ENCODE measurements at regions not wholly inside any gene's neighbourhood (a gene's known extent, or its start where the extent isn't known, plus 50 kb on each side); places are given as distances from the start of the nearest gene placed in this dataset.

DNA sequence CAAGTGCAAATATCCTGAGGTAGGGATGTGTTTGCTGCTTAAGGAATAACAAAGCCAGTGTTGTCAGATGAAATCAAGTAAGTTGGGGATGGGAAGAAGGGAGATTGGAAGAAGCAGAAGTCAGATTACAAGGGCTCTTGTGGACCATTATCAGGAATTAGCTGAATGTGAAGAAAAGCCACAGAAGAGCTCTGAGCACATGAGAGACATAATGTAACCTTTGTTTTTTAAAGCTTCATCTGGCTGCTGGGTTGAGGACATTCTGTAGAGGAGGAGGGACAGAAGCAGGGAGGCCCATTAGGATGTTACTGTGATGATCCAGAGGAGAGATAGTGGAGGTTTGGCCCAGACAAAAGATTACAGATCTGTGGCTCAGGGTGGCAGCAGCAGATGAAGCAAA is 111.7 kb downstream of the DUSP10 start:
- Histone ChIP-seq H3K4me3 (ENCODE audit: control insufficient read depth in 1 of 2, extremely low read depth in 1 of 2, low read length in 1 of 2) (no peak overlapping the region), H3K9me3 (no peaks in the 10 kb centered on the region), H3K27me3 (replicated peaks in 1 of 2; ENCODE audit: control insufficient read depth in 2 of 2, extremely low read depth in 1 of 2, insufficient read depth in 2 of 2, low read length in 1 of 2) (no peaks in the 10 kb centered on the region), H3K4me1 (ENCODE audit: control insufficient read depth in 1 of 2, extremely low read depth in 1 of 2, insufficient read depth in 2 of 2, low read length in 2 of 2) (no peaks in the 10 kb centered on the region), H3K36me3 (ENCODE audit: control insufficient read depth in 2 of 2, extremely low read depth in 1 of 2, insufficient read depth in 1 of 2, low read length in 1 of 2) (no peaks in the 10 kb centered on the region), H3K27ac (ENCODE audit: low read length) (no peak overlapping the region)
- CTCF ChIA-PET: no interaction called here
- H3K9me3 Mint-ChIP-seq: no peaks in the 10 kb centered on the region
- no peaks in the 10 kb centered on the region for H3K36me3 Mint-ChIP-seq
- no peak for ATAC-seq (replicated peaks in 1 of 4)
- POLR2A ChIA-PET: no interaction called here
- H3K27ac Mint-ChIP-seq: no peak overlapping the region
- no peaks in the 10 kb centered on the region for H3K4me1 Mint-ChIP-seq
- no peak overlapping the region for H3K4me3 Mint-ChIP-seq
- no peaks in the 10 kb centered on the region for H3K27me3 Mint-ChIP-seq
- DNase-seq: no peak

DNA sequence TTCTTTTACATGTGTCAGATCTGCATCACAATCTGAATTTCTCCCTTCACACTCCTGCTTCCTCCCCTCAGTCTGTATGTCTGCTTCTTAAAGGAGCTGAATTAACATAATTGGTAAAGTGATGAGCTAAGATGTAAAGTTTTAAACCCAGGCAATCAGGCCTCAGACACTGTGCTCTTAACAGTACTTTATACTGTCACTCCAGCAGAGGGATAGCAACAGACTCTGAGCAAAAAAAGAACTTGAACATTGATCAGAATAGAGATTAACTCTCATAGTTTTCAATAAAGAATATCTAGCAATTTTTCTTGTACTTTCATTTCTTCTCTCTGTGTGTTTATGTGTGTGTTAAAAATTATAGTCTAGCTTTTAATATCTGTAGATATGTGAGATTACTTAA is 110.3 kb downstream of the DUSP10 start:
- CTCF ChIA-PET: interaction anchor here (0.6 to 0.9 kb wide), 2 partner anchors 15 to 81 kb away, joined by 3 to 5 read pairs; no protein-coding TSS in a partner anchor
- no peaks in the 10 kb centered on the region for H3K27me3 Mint-ChIP-seq
- Histone ChIP-seq H3K36me3 (ENCODE audit: control insufficient read depth in 2 of 2, extremely low read depth in 1 of 2, insufficient read depth in 1 of 2, low read length in 1 of 2) (no peaks in the 10 kb centered on the region), H3K4me3 (ENCODE audit: control insufficient read depth in 1 of 2, extremely low read depth in 1 of 2, low read length in 1 of 2) (no peak overlapping the region), H3K27ac (ENCODE audit: low read length) (no peak overlapping the region), H3K9me3 (no peaks in the 10 kb centered on the region), H3K4me1 (ENCODE audit: control insufficient read depth in 1 of 2, extremely low read depth in 1 of 2, insufficient read depth in 2 of 2, low read length in 2 of 2) (no peaks in the 10 kb centered on the region), H3K27me3 (replicated peaks in 1 of 2; ENCODE audit: control insufficient read depth in 2 of 2, extremely low read depth in 1 of 2, insufficient read depth in 2 of 2, low read length in 1 of 2) (no peaks in the 10 kb centered on the region)
- H3K27ac Mint-ChIP-seq: no peak overlapping the region
- POLR2A ChIA-PET: interaction anchor here in 1 of 2 donors (0.6 to 0.8 kb wide), 2 partner anchors 110 to 260 kb away, joined by 4 to 6 read pairs; partner anchors contain the start of gene DUSP10
- no peaks in the 10 kb centered on the region for H3K36me3 Mint-ChIP-seq
- DNase-seq (peak in 1 of 35 experiments; percentile 6), ATAC-seq (replicated peaks in 1 of 4) (no peak)
- H3K4me1 Mint-ChIP-seq: no peaks in the 10 kb centered on the region
- H3K4me3 Mint-ChIP-seq: no peak overlapping the region
- H3K9me3 Mint-ChIP-seq: no peaks in the 10 kb centered on the region

DNA sequence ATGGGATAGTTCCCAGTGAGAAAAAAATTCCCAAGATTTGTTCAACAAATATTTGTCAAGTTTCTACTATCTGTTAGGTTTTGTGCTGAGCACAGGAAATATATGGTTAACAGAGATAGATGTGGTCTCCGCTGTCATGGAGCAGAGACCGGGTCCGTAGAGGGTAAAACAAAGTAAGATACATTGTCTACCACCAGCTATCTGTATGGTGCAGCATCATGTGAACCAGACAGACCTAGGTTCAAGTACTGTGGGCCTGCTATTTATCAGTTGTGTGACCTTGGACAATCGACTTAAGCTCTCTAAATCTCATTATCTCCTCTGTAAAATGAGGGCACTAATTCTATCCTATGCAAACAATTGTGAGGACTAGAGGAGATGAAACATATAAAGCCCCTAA is 109.8 kb downstream of the DUSP10 start:
- Mint-ChIP-seq H3K27ac (no peak overlapping the region), H3K4me3 (no peak overlapping the region), H3K4me1 (no peaks in the 10 kb centered on the region), H3K9me3 (no peaks in the 10 kb centered on the region), H3K27me3 (peaks cover 0 to 1% of the 10 kb centered on the region in 2 donors), H3K36me3 (no peaks in the 10 kb centered on the region)
- Histone ChIP-seq H3K9me3 (no peaks in the 10 kb centered on the region), H3K27me3 (replicated peaks in 1 of 2; ENCODE audit: control insufficient read depth in 2 of 2, extremely low read depth in 1 of 2, insufficient read depth in 2 of 2, low read length in 1 of 2) (no peaks in the 10 kb centered on the region), H3K4me1 (ENCODE audit: control insufficient read depth in 1 of 2, extremely low read depth in 1 of 2, insufficient read depth in 2 of 2, low read length in 2 of 2) (no peaks in the 10 kb centered on the region), H3K36me3 (ENCODE audit: control insufficient read depth in 2 of 2, extremely low read depth in 1 of 2, insufficient read depth in 1 of 2, low read length in 1 of 2) (no peaks in the 10 kb centered on the region), H3K4me3 (ENCODE audit: control insufficient read depth in 1 of 2, extremely low read depth in 1 of 2, low read length in 1 of 2) (no peak overlapping the region), H3K27ac (ENCODE audit: low read length) (no peak overlapping the region)
- no peak for DNase-seq
- WGBS (ENCODE audit: insufficient coverage): no CpG with 5 or more reads among the region's 4 CpGs
- no peak for ATAC-seq (replicated peaks in 1 of 4)
- POLR2A ChIA-PET: interaction anchor here in 1 of 2 donors (0.6 to 0.8 kb wide), 2 partner anchors 110 to 260 kb away, joined by 4 to 6 read pairs; partner anchors contain the start of gene DUSP10
- CTCF ChIA-PET: interaction anchor here in 1 of 2 donors (0.9 kb wide), 1 partner anchor 15 kb away, joined by 5 read pairs; no protein-coding TSS in a partner anchor

DNA sequence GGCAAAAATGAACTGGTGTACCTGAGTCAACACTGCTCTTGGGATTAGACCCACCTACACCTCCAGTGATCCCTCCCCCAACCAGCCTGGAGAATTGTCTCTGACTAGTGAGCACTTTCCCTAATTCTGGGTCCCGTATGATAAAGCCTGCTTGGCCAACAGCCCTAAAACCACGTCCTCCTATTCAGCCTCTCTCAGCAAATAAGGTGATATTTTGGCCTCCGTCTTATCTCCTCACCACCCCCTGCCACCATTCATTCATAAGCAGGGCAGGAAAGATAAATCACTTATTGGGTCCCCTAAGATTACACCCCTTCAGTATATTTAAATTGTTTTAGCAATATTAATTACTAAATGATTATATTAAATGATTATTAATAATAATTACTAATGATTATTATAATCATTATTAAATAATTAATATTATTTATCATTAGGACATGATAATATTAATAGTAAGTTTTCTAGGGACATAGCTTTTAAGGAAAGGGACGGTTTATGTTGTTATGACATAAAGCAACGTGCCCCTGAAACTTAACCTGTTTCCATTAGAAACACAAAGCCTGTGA is 108.0 kb downstream of the DUSP10 start:
- H3K27ac Mint-ChIP-seq: no peak overlapping the region
- ATAC-seq (replicated peaks in 1 of 4): no peak
- H3K4me3 ChIP-seq (ENCODE audit: control insufficient read depth in 1 of 2, extremely low read depth in 1 of 2, low read length in 1 of 2): no peak overlapping the region

DNA sequence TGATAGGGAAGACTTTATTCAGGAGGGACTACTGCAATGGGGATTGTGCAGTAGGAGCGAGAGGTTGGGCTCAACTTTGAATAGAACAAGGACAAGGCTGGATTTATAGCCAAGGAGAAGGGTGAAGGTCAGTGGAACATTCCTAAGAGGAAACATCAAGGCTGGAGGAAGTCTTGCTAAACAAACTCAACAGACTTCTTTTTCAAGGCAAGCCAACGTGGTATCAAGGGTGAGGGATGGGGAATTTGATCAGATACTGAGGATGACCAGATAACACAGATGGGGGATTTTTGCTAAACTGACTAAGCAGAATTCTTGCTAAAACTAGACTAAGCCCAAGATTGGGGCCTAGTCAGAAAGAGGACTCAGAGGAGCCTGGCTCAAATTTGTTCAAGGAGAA is 107.3 kb downstream of the DUSP10 start:
- 100% methylated on average over 1 of the region's 2 CpGs for whole genome bisulfite sequencing (ENCODE audit: insufficient coverage)
- Mint-ChIP-seq H3K27ac (no peak overlapping the region), H3K27me3 (peaks cover 0 to 1% of the 10 kb centered on the region in 2 donors), H3K4me3 (no peak overlapping the region), H3K9me3 (no peaks in the 10 kb centered on the region), H3K36me3 (no peaks in the 10 kb centered on the region), H3K4me1 (no peaks in the 10 kb centered on the region)
- Histone ChIP-seq H3K4me1 (ENCODE audit: control insufficient read depth in 1 of 2, extremely low read depth in 1 of 2, insufficient read depth in 2 of 2, low read length in 2 of 2) (no peaks in the 10 kb centered on the region), H3K36me3 (ENCODE audit: control insufficient read depth in 2 of 2, extremely low read depth in 1 of 2, insufficient read depth in 1 of 2, low read length in 1 of 2) (no peaks in the 10 kb centered on the region), H3K4me3 (ENCODE audit: control insufficient read depth in 1 of 2, extremely low read depth in 1 of 2, low read length in 1 of 2) (no peak overlapping the region), H3K27me3 (replicated peaks in 1 of 2; ENCODE audit: control insufficient read depth in 2 of 2, extremely low read depth in 1 of 2, insufficient read depth in 2 of 2, low read length in 1 of 2) (no peaks in the 10 kb centered on the region), H3K9me3 (no peaks in the 10 kb centered on the region), H3K27ac (ENCODE audit: low read length) (no peak overlapping the region)
- ChIA-PET CTCF (no interaction called here), POLR2A (no interaction called here)
- ATAC-seq (replicated peaks in 1 of 4) (no peak), DNase-seq (no peak)

More for the DNA sequence above, 108.0 kb downstream of the DUSP10 start:
- no CpG with 5 or more reads among the region's 5 CpGs for WGBS (ENCODE audit: insufficient coverage)
- DNase-seq: no peak
- no peak overlapping the region for H3K27ac ChIP-seq (ENCODE audit: low read length)
- no peaks in the 10 kb centered on the region for H3K4me1 ChIP-seq (ENCODE audit: control insufficient read depth in 1 of 2, extremely low read depth in 1 of 2, insufficient read depth in 2 of 2, low read length in 2 of 2)
- ChIA-PET CTCF (no interaction called here), POLR2A (no interaction called here)
- Mint-ChIP-seq H3K4me3 (no peak overlapping the region), H3K9me3 (no peaks in the 10 kb centered on the region), H3K27me3 (peaks cover 0 to 1% of the 10 kb centered on the region in 2 donors), H3K36me3 (no peaks in the 10 kb centered on the region), H3K4me1 (no peaks in the 10 kb centered on the region)
- H3K27me3 ChIP-seq (replicated peaks in 1 of 2; ENCODE audit: control insufficient read depth in 2 of 2, extremely low read depth in 1 of 2, insufficient read depth in 2 of 2, low read length in 1 of 2): no peaks in the 10 kb centered on the region
- H3K9me3 ChIP-seq: no peaks in the 10 kb centered on the region
- no peaks in the 10 kb centered on the region for H3K36me3 ChIP-seq (ENCODE audit: control insufficient read depth in 2 of 2, extremely low read depth in 1 of 2, insufficient read depth in 1 of 2, low read length in 1 of 2)

DNA sequence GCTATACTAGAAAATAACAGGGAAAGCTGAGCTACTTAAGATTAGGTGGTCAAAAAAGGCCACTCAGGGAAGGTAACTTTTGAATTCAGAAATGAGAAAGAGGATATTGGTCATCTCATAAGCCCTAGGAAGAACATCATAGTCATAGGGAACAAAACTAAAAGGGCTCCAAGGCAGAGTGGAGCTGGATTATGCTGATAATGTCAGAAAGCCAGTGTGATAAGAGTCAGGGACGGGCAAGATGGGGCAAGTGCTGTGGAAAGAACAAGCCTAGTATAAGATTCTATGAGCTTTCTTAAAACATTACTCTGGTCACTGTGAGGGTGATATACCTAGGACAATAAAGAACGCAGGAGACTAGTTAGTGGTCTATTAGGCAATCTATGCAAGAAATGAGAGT is 106.6 kb downstream of the DUSP10 start:
- DNase-seq: no peak
- H3K27me3 Mint-ChIP-seq: peaks cover 0 to 1% of the 10 kb centered on the region in 2 donors
- Histone ChIP-seq H3K27me3 (replicated peaks in 1 of 2; ENCODE audit: control insufficient read depth in 2 of 2, extremely low read depth in 1 of 2, insufficient read depth in 2 of 2, low read length in 1 of 2) (no peaks in the 10 kb centered on the region), H3K4me1 (ENCODE audit: control insufficient read depth in 1 of 2, extremely low read depth in 1 of 2, insufficient read depth in 2 of 2, low read length in 2 of 2) (no peaks in the 10 kb centered on the region), H3K36me3 (ENCODE audit: control insufficient read depth in 2 of 2, extremely low read depth in 1 of 2, insufficient read depth in 1 of 2, low read length in 1 of 2) (no peaks in the 10 kb centered on the region), H3K9me3 (no peaks in the 10 kb centered on the region), H3K27ac (ENCODE audit: low read length) (no peak overlapping the region), H3K4me3 (ENCODE audit: control insufficient read depth in 1 of 2, extremely low read depth in 1 of 2, low read length in 1 of 2) (no peak overlapping the region)
- no peak for ATAC-seq (replicated peaks in 1 of 4)
- H3K4me3 Mint-ChIP-seq: no peak overlapping the region
- ChIA-PET CTCF (no interaction called here), POLR2A (no interaction called here)
- H3K9me3 Mint-ChIP-seq: no peaks in the 10 kb centered on the region
- no peak overlapping the region for H3K27ac Mint-ChIP-seq
- WGBS (ENCODE audit: insufficient coverage): 78% methylated on average over 2 of the region's 2 CpGs
- H3K36me3 Mint-ChIP-seq: no peaks in the 10 kb centered on the region
- H3K4me1 Mint-ChIP-seq: no peaks in the 10 kb centered on the region

DNA sequence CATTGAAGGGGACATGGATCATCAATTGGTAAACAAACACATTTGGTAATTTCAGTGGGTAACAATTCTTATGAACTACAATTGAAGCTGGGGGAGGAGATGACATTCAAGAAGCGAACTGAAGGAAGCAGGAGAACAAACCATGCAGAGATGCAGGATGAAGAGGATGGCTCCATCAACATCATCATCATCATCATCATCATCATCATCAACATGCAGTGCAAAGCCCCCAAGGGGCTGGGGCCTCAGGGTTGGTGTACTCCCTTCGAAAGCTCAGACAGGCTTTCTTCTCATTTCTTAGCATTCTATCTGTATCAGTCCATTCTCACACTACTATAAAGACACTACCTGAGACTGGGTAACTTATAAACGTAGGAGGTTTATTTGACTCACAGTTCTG is 105.8 kb downstream of the DUSP10 start:
- ChIA-PET CTCF (interaction anchor here in 1 of 2 donors (0.7 kb wide), 1 partner anchor 184 kb away, joined by 3 read pairs; no protein-coding TSS in a partner anchor), POLR2A (no interaction called here)
- no peak overlapping the region for H3K4me3 Mint-ChIP-seq
- DNase-seq: no peak
- peaks cover 0 to 1% of the 10 kb centered on the region in 2 donors for H3K27me3 Mint-ChIP-seq
- no peaks in the 10 kb centered on the region for H3K4me1 Mint-ChIP-seq
- no peaks in the 10 kb centered on the region for H3K9me3 Mint-ChIP-seq
- Histone ChIP-seq H3K4me3 (ENCODE audit: control insufficient read depth in 1 of 2, extremely low read depth in 1 of 2, low read length in 1 of 2) (no peak overlapping the region), H3K9me3 (no peaks in the 10 kb centered on the region), H3K36me3 (ENCODE audit: control insufficient read depth in 2 of 2, extremely low read depth in 1 of 2, insufficient read depth in 1 of 2, low read length in 1 of 2) (no peaks in the 10 kb centered on the region), H3K27ac (ENCODE audit: low read length) (no peak overlapping the region), H3K4me1 (ENCODE audit: control insufficient read depth in 1 of 2, extremely low read depth in 1 of 2, insufficient read depth in 2 of 2, low read length in 2 of 2) (no peaks in the 10 kb centered on the region), H3K27me3 (replicated peaks in 1 of 2; ENCODE audit: control insufficient read depth in 2 of 2, extremely low read depth in 1 of 2, insufficient read depth in 2 of 2, low read length in 1 of 2) (no peaks in the 10 kb centered on the region)
- ATAC-seq (replicated peaks in 1 of 4): no peak
- no peak overlapping the region for H3K27ac Mint-ChIP-seq
- no CpG with 5 or more reads among the region's 3 CpGs for WGBS (ENCODE audit: insufficient coverage)
- H3K36me3 Mint-ChIP-seq: no peaks in the 10 kb centered on the region
